IMR-90 (cell line): ENCODE measurements at regions not wholly inside any gene's neighbourhood (a gene's known extent, or its start where the extent isn't known, plus 50 kb on each side); places are given as distances from the start of the nearest gene placed in this dataset.

ENCODE experiments used
- NFE2L2 ChIP-seq: fragments of 150-350 bp; IDR thresholded peaks from 2 replicates; pipeline ENCODE4 v1.6.1; 2016; ENCODE audit warnings: low read depth, mild to moderate bottlenecking, low read length
- RAD21 ChIP-seq: IDR thresholded peaks from 2 replicates; pipeline ENCODE4 v1.6.1; 2012; ENCODE audit warnings: low read length, improper control_type of control experiment
- TF ChIP-seq, protein P1 (sequence below): conservative IDR thresholded peaks from 2 replicates; pipeline ENCODE4 v1.5.1; 2012; ENCODE audit warnings: mild to moderate bottlenecking, low read depth, low read length, improper control_type of control experiment

GRCh38 chr12:63025116-63025515 is 90.2 kb upstream of the PPM1H start:
- TF ChIP-seq, protein P1, sequence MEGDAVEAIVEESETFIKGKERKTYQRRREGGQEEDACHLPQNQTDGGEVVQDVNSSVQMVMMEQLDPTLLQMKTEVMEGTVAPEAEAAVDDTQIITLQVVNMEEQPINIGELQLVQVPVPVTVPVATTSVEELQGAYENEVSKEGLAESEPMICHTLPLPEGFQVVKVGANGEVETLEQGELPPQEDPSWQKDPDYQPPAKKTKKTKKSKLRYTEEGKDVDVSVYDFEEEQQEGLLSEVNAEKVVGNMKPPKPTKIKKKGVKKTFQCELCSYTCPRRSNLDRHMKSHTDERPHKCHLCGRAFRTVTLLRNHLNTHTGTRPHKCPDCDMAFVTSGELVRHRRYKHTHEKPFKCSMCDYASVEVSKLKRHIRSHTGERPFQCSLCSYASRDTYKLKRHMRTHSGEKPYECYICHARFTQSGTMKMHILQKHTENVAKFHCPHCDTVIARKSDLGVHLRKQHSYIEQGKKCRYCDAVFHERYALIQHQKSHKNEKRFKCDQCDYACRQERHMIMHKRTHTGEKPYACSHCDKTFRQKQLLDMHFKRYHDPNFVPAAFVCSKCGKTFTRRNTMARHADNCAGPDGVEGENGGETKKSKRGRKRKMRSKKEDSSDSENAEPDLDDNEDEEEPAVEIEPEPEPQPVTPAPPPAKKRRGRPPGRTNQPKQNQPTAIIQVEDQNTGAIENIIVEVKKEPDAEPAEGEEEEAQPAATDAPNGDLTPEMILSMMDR = no peak
- TF ChIP-seq NFE2L2 (no peak), RAD21 (no peak)
